ENCODE measurements at regions not wholly inside any gene's neighbourhood (a gene's known extent, or its start where the extent isn't known, plus 50 kb on each side); places are given as distances from the start of the nearest gene placed in this dataset.
A peak's percentile ranks its signal among the peaks of the same experiment; 100 is the strongest.
"Not testable (repeated sequence)": the region's sequence is repeated elsewhere in the genome, so short reads cannot be mapped to it uniquely, and the experiment has no call there.

GRCh38 chr2:210961249-210961648 lies 404.9 kb downstream of the CPS1 start:
- no peak for DNase-seq (ENCODE audit: low spot score)

GRCh38 chr2:210963386-210963785 lies 407.0 kb downstream of the CPS1 start:
- DNase-seq (ENCODE audit: low spot score), result no peak

DNA sequence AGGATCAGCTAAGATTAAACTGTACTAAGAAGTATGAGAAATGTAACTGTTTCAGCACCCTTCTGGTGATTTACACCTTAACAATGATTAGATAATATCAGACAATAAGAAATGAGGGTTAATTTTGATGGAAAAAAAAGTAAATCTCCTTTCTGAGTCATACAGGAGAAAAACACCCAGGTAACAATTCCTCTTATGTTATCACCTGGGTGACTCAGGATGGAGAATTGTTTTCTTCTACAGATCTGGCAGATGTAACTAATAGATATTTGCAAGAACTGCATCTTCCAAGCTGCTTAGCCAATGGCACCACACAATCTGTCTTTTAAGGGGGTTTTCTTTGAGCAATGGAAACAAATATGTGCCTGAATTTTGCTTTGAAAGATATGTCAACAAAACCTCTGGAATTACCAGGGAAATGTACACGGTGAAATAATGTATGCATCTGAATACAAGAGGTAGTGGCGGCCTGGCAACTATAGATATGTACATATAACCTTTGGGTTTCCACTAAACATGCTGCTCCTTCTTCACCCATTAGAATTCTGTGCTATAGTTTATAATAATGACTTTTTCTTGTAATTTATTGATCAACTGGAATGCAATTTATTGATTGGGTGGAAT lies 407.9 kb downstream of the CPS1 start:
- DNase-seq (ENCODE audit: low spot score), result no peak

- no peak for DNase-seq (ENCODE audit: low spot score)
These were observed 409.1 kb downstream of the CPS1 start for GRCh38 chr2:210965472-210965871.

- DNase-seq (ENCODE audit: low spot score), result no peak
These were observed 409.9 kb downstream of the CPS1 start for GRCh38 chr2:210966330-210966729.

- DNase-seq (ENCODE audit: low spot score), result no peak
These were observed 415.0 kb downstream of the CPS1 start for GRCh38 chr2:210971431-210971830.

DNA sequence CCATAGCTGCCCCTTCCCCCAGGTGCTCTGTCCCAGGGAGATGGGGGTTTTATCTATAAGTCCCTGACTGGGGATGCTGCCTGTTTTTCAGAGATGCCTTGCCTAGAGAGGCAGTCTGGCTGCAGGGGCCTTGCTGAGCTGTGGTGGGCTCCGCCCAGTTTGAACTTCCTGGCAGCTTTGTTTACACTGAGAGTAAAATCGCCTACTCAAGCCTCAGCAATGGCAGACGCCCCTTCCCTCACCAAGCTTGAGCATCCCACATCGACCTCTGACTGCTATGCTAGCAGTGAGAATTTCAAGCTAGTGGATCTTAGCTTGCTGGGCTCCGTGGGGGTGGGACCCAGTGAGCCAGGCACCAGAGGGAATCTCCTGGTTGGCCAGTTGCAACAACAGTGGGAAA lies 430.4 kb downstream of the CPS1 start:
- DNase-seq (ENCODE audit: low spot score), result not testable (repeated sequence)

GRCh38 chr2:210991107-210991506 lies 434.7 kb downstream of the CPS1 start:
- no peak for DNase-seq (ENCODE audit: low spot score)

- DNase-seq (ENCODE audit: low spot score), result no peak
These were observed 437.7 kb downstream of the CPS1 start for GRCh38 chr2:210994104-210994503.

GRCh38 chr2:210997373-210997772 lies 441.0 kb downstream of the CPS1 start:
- no peak for DNase-seq (ENCODE audit: low spot score)

DNA sequence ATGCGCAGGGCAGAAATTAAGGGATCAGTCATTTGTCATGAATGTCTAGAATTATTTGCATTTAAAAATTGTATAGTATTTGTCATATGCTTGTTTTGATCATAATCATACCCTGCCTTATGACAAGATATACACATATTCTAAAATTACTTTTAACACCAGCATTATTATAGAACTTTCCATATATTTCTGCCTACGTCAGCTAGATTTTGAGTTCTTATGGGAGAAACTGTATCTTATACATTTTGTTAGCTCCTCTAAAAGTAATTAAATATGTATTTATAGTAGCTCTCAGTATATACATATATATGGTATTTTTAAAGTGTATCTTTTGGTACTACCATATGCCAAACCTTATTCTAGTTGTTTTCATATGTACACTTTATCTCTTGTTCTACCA lies 441.9 kb downstream of the CPS1 start:
- DNase-seq (ENCODE audit: low spot score), result no peak

DNA sequence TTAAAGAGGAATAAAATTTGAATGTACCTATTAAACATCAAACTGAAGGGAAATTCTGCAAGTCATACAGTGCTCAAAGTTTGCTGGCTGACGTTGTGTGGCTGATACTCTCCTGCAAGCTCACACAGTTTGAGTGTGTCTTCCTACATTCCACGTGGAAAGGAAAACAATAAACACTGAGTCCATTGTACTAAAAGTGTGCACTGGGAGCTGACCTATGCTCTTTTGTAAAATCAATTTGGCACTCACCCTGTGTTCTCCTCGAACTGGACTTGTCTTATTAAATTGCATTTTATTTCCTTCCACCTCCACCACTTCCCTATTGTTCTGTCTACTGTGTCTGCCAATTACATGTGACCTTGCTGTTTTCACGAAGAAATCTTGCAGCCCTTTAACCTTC lies 458.0 kb downstream of the CPS1 start:
- DNase-seq (ENCODE audit: low spot score), result peak; percentile 6

GRCh38 chr2:211014906-211015305 lies 458.5 kb downstream of the CPS1 start:
- no peak for DNase-seq (ENCODE audit: low spot score)

GRCh38 chr2:211025089-211025488 lies 468.7 kb downstream of the CPS1 start:
- DNase-seq (ENCODE audit: low spot score), result not testable (repeated sequence)

DNA sequence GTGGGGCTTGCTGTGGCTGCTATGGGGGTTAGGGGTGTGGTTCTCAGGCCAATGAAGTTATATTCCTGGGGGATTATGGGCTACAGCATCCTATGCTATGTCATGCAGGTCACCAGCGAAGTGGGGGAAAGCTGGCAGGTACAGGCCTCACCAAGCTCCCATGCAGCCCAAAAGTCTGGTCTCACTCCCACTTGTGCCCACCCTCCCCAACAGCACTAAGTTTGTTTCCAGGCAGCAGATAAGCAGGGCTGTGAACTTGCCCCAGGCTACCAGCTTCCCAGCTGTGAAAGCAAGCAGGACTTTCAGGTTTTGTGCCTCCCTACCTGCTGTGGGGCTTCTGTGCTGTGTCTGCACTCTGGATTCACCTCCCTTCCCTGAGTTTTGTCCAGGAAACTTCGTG lies 469.7 kb downstream of the CPS1 start:
- no peak for DNase-seq (ENCODE audit: low spot score)

DNA sequence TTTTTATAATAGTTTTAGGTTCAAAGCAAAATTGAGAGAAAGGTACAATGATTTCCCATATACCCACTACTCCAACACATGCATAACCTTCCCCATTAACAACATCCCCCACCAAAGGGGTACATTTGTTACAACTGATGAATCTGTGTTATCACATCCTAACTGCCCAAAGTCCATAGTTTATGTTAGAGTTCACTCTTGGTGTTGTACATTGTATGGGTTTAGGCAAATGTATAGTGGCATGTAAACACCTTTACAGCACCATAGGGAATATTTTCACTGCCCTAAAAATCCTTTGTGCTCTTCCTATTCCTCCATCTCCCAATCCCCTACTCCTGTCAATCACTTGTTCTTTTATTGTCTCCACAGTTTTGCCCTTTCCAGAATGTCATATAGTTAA lies 471.6 kb downstream of the CPS1 start:
- no peak for DNase-seq (ENCODE audit: low spot score)

GRCh38 chr2:211033765-211034164 lies 477.4 kb downstream of the CPS1 start:
- DNase-seq (ENCODE audit: low spot score), result peak; percentile 47

DNA sequence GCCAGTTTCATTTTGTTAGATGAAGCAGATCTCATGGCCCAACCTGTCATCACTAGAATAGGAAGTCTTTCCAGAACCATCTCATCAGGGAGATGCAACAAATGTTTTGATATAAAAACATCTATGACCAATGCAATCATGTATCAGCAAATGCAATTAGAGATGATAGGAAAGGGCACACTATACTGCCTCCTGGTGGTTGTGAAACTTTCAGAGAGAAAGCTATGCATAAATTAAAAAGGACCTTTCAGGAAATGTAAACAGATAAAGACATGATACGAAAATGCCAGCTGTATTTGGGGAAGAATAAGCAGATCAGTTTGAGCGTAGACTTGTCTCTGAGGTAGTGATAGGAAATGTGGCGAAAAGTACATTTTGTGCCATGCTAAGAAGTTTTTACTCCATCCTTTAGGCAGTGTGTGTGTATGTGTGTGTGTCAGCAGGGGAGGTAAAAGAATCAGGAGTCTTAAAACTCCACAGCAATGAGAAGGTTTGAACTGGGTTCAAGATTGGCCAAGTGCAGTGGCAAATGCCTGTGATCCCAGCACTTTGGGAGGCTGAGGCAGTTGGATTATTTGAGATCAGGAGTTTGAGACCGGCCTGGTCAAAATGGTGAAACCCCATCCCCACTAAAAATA lies 479.3 kb downstream of the CPS1 start:
- DNase-seq (ENCODE audit: low spot score), result peak; percentile 85

DNA sequence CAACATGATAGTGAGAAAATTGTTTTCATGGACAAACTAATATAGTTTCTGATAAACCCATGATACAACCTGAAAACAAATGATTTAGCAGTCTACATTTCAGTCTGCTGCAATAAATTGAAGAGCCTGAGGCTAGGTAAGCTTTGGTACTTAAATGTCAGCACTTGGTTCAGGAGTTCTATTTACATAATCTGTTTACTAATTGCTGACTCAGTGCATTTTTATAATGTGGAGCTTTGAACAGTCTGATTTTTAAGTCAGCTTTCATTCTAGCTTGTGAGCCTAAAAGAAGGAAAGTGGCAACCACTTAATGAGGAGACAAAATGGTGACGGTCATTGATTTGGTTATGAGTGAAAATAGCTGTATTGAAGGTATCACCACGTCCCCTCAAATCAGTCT lies 488.6 kb downstream of the CPS1 start:
- no peak for DNase-seq (ENCODE audit: low spot score)

GRCh38 chr2:211049321-211050018 lies 493.1 kb downstream of the CPS1 start:
- no peak for DNase-seq (ENCODE audit: low spot score)

DNA sequence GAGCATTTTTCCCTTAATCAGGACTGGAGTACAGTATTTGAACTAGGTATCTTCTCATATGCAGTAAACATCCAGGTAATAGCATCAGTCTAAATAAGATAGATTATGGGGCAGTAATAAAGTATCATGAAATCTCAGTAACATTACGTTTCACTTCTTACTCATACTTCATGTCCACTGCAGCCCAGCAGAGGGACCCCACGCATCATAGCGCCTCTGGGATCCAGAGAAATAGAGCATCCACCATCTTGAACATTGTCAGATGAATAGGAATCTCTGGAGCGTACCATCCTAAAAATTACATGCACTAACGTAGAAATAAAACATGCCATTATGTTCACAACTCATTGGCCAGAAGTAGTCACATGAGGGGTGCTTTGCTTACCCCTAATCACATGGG lies 499.0 kb downstream of the CPS1 start:
- DNase-seq (ENCODE audit: low spot score), result no peak

DNA sequence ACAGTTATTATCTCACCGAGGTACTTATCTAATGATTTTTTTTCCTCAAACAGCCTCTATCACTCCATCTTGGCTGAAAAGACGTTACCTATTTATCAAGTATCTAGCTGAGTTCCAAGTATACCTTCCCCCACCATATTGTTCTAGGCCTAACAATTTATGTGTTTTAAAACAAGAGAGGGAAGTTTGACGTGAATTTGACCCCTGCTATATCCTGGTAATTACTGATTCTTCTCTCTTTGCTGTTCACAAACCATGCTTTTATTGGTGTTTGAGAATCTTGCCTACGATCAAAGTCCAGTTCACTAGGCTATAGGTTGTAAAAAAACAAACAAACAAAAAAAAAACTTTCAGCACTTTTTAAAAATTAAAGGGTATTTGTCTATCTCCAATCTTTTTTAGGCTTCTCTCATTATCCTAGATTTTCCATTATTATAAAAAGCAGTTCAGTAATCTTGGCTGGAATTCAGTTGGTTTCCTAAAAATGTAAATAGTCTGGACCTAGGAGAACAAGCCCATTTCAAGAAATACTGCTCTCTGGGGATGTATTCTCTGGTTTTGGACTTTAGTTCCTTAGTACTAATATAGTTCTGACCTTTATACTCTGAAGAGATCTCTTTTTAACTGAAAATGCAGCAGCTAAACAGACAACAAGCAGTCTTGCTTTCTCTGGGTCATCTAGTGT lies 505.4 kb downstream of the CPS1 start:
- no peak for DNase-seq (ENCODE audit: low spot score)

- no peak for DNase-seq (ENCODE audit: low spot score)
These were observed 505.9 kb downstream of the CPS1 start for GRCh38 chr2:211062297-211062612.
